ENCODE measurements at regions not wholly inside any gene's neighbourhood (a gene's known extent, or its start where the extent isn't known, plus 50 kb on each side); places are given as distances from the start of the nearest gene placed in this dataset.

DNA sequence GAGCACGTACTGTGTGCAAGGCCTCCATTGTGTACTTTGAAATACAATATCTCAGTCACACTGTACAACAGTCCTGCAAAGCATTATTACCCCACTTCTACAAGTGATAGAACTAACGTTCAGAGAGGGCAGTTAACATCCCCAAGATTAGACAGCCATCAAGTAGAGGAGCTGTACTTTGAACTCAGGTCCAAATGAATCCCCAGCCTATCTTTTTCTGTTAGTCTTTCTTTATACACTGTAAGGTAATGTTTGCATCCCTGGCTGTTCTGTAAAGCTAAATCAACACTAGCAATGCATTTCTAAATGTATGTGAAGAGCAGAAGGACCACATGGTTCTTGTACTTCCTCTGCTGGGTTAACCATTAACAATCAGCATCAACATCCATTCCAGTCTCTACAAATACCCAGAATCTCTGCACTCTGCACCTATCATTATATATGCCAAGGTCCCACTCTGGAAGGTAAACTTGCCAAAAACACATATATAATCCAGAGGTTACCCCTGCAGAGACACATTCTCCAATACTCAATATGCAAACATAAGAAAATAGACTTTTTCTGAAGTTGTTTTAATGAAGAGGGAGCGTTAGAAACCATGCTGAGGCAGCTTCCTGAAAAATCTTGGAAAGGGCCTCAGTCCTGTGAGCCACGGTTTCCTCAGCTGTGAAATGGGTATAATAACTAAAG is 182.3 kb downstream of the MZT1 start (continued):
- TF ChIP-seq FOXP4 (CRISPR knock-in tag; IDR thresholded peaks at IDR 0.05) (peak; percentile 89), ZMAT5 (CRISPR knock-in tag; IDR thresholded peaks at IDR 0.05; ENCODE audit: borderline replicate concordance, low read depth) (no peak), ZSCAN12 (CRISPR knock-in tag; IDR thresholded peaks at IDR 0.05) (no peak), ISL2 (CRISPR knock-in tag; IDR thresholded peaks at IDR 0.05) (peak; percentile 92), ZNF382 (CRISPR knock-in tag; IDR thresholded peaks at IDR 0.05; ENCODE audit: borderline replicate concordance) (no peak), ZNF598 (CRISPR knock-in tag; IDR thresholded peaks at IDR 0.05; ENCODE audit: borderline replicate concordance) (no peak), ZNF276 (CRISPR knock-in tag; IDR thresholded peaks at IDR 0.05; ENCODE audit: low read depth) (no peak), PREB (CRISPR knock-in tag; IDR thresholded peaks at IDR 0.05) (no peak), ZNF430 (CRISPR knock-in tag; IDR thresholded peaks at IDR 0.05) (no peak), LCORL (IDR thresholded peaks at IDR 0.05) (peak; percentile 57; the same call in 1 of the 2 replicates), LCORL (CRISPR knock-in tag; IDR thresholded peaks at IDR 0.05) (peak; percentile 76), GABPB1 (CRISPR knock-in tag; IDR thresholded peaks at IDR 0.05) (peak; percentile 40; the same call in 1 of the 2 replicates), ZNF83 (CRISPR knock-in tag; IDR thresholded peaks at IDR 0.05; ENCODE audit: borderline replicate concordance) (no peak), MYC (CRISPR knock-in tag; IDR thresholded peaks at IDR 0.05; ENCODE audit: borderline replicate concordance) (no peak)
- TF ChIP-seq, protein P1, sequence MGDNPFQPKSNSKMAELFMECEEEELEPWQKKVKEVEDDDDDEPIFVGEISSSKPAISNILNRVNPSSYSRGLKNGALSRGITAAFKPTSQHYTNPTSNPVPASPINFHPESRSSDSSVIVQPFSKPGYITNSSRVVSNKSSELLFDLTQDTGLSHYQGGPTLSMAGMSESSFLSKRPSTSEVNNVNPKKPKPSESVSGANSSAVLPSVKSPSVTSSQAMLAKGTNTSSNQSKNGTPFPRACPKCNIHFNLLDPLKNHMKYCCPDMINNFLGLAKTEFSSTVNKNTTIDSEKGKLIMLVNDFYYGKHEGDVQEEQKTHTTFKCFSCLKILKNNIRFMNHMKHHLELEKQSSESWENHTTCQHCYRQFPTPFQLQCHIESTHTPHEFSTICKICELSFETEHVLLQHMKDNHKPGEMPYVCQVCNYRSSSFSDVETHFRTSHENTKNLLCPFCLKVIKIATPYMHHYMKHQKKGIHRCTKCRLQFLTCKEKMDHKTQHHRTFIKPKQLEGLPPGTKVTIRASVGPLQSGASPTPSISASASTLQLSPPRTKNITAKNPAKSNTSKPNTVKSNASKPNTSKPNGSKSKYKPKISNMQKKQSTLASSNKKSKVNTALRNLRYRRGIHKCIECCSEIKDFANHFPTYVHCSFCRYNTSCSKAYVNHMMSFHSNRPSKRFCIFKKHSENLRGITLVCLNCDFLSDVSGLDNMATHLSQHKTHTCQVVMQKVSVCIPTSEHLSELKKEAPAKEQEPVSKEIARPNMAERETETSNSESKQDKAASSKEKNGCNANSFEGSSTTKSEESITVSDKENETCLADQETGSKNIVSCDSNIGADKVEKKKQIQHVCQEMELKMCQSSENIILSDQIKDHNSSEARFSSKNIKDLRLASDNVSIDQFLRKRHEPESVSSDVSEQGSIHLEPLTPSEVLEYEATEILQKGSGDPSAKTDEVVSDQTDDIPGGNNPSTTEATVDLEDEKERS (CRISPR knock-in tag; IDR thresholded peaks at IDR 0.05): peak; percentile 87
- TF ChIP-seq, protein P2, sequence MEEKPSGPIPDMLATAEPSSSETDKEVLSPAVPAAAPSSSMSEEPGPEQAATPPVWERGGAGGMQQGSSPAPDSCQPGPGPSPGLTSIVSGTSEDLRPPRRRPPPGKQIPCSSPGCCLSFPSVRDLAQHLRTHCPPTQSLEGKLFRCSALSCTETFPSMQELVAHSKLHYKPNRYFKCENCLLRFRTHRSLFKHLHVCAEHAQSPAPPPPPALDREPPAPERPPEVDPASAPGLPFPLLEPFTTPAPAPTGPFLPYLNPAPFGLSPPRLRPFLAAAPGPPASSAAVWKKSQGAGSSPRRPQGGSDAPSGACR (CRISPR knock-in tag; IDR thresholded peaks at IDR 0.05): no peak
- TF ChIP-seq, protein P3, sequence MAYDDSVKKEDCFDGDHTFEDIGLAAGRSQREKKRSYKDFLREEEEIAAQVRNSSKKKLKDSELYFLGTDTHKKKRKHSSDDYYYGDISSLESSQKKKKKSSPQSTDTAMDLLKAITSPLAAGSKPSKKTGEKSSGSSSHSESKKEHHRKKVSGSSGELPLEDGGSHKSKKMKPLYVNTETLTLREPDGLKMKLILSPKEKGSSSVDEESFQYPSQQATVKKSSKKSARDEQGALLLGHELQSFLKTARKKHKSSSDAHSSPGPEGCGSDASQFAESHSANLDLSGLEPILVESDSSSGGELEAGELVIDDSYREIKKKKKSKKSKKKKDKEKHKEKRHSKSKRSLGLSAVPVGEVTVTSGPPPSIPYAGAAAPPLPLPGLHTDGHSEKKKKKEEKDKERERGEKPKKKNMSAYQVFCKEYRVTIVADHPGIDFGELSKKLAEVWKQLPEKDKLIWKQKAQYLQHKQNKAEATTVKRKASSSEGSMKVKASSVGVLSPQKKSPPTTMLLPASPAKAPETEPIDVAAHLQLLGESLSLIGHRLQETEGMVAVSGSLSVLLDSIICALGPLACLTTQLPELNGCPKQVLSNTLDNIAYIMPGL (CRISPR knock-in tag; IDR thresholded peaks at IDR 0.05; ENCODE audit: borderline replicate concordance in 1 of 2, low read depth in 1 of 2): no peak; a peak in 1 of 4 replicates
